GM21528 (cell line): ENCODE measurements at regions not wholly inside any gene's neighbourhood (a gene's known extent, or its start where the extent isn't known, plus 50 kb on each side); places are given as distances from the start of the nearest gene placed in this dataset.
"Not testable (repeated sequence)": the region's sequence is repeated elsewhere in the genome, so short reads cannot be mapped to it uniquely, and the experiment has no call there.

Experiments
- ATAC-seq: cut with Tn5 transposase; IDR thresholded peaks from one replicate; pipeline ENCODE4 v1.9.1; 2021; ENCODE audit warnings: mild to moderate bottlenecking, moderate library complexity; ENCODE audit not compliant: unreplicated experiment, low FRiP score

GRCh38 chr3:72275331-72275751 lies 490.4 kb upstream of the PROK2 start:
- ATAC-seq: no peak

DNA sequence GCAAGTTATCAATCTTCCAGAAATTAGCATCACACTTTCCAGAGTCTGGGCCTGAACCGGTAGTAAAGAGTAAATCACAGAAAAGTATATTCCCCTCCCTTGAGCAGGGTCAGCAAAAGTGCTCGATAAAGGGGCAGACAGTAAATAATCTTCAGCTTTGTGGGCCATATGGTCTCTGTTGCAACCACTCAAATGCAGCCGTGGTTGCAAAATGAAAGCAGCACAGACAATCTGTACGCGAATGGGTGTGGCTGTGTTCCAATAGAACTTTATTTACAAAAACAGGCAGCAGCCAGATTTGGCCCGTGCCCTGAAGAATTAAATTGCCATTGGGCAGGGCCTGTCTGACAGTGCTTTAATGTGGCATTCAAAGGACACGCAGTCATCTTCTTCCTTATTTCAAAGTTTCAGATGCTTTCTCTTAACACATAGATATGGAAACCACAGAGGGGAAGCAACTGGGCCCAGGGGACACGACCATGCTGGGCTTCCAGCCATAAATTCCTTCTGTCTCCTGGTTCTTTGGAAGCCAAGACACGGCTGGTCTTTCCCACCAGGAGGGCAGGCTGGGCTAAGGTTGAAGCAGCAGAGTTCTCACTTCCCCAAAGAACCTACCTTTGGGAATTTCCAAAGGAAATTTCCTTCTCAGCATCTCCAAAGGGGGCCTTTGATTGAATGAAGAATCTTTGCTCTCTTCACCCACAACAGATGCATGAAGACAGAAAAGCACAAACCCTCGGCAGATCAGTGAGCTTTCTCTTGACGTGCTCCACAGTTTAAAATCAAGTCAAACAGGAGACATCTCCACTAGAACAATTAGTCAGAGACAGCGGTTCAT lies 489.8 kb upstream of the PROK2 start:
- no peak for ATAC-seq

DNA sequence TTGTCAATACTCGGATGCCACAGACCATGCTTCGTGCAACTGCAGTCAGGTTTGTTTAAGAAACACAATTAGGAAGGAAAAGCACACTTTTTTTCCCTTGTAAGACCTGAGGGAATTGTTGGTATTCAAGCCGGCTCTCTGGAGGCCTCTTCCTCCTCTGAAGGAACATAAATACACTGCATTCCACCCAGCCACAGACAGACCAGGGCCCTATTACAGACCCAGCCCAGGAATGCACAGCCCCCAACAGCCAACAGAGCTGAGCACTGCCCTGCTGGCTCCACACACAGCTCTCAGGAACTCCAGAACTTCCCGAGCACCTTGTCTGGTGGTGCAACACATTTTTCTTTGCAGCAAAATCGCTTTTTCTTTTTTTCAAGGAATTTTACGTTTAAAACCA lies 488.7 kb upstream of the PROK2 start:
- no peak for ATAC-seq

DNA sequence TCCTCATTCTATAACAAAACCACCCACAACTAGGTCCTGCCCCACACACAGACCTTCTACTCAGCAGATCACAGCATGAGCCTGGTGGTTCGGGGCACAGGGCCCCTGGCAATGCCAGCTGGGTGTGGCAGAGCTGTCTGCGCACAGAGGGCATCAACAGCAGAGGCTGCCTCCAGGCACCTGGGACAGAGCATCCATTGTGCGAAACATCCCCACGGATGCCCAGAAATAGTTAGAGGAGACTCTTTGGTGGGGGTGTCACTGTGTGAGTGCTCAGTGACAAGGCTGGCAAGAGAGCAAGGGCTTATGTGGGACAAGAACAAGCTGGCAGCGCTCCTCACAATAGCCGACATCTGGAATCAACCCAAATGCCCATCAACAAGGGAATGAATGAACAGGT lies 487.4 kb upstream of the PROK2 start:
- ATAC-seq: no peak

- no peak for ATAC-seq
These were observed 487.0 kb upstream of the PROK2 start for GRCh38 chr3:72271923-72272322.

GRCh38 chr3:72271216-72271615 lies 486.3 kb upstream of the PROK2 start:
- no peak for ATAC-seq

- no peak for ATAC-seq
These were observed 485.8 kb upstream of the PROK2 start for GRCh38 chr3:72270730-72271129.

GRCh38 chr3:72270072-72270681 lies 485.2 kb upstream of the PROK2 start:
- ATAC-seq: no peak

DNA sequence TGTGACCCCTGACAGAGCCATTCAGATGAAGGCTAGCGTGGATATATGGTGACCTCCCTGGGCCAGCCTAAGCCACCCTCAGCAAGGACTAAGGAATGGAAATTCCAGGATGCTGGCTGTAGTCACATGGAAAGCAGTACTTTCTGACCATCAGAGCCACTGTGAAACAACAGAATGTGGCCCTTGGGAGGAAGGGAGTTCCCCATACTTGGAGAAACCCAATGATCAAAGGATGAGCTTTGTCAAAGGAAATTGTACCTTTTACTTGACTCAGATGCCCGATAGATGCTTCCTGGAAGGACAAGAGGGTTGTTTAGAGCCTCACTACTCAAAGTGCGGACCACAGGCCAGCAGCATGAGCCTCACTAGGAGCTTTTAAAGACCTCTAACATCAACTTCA lies 484.5 kb upstream of the PROK2 start:
- no peak for ATAC-seq

GRCh38 chr3:72266921-72267524 lies 482.1 kb upstream of the PROK2 start:
- not testable (repeated sequence) for ATAC-seq

- peak; percentile 44 for ATAC-seq
These were observed 481.0 kb upstream of the PROK2 start for GRCh38 chr3:72266016-72266370.

- peak; percentile 45 for ATAC-seq
These were observed 480.5 kb upstream of the PROK2 start for GRCh38 chr3:72265256-72266015.

DNA sequence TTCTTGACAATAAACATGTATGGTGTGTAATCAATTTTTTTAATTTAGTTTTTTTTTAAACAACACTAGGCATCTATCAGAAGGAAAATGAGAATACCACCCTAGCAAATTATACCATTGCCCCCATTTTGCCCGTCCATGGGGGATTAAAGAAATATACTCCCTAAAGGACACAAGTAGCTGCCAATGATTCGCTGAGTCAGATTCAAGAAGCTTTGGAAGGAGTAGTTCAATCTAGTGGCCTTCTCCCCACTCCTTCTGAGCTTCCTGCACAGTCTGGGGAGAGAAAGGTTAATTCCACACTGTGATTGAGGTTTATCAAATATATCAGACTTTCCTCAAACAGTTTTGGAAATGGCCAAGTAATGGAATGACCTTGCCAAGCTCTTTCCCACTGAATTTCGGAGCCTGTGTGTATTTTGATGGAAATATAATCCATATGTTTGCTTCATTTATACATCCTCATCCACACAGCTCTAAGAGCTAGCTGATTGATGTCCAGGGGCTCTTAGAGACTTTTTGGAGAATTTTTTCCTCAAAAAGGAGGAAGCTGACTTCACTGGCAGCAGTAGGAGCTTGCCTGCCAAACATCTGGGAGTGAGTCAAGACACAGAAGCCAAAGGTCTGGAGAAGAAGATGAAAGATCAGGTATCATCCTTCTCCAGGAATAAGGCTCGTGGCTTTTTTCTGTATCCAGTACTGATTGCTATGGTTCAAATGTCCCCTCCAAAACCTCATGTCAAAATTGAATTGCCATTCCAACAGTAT lies 478.5 kb upstream of the PROK2 start:
- ATAC-seq: no peak

GRCh38 chr3:72262736-72263135 lies 477.8 kb upstream of the PROK2 start:
- no peak for ATAC-seq

DNA sequence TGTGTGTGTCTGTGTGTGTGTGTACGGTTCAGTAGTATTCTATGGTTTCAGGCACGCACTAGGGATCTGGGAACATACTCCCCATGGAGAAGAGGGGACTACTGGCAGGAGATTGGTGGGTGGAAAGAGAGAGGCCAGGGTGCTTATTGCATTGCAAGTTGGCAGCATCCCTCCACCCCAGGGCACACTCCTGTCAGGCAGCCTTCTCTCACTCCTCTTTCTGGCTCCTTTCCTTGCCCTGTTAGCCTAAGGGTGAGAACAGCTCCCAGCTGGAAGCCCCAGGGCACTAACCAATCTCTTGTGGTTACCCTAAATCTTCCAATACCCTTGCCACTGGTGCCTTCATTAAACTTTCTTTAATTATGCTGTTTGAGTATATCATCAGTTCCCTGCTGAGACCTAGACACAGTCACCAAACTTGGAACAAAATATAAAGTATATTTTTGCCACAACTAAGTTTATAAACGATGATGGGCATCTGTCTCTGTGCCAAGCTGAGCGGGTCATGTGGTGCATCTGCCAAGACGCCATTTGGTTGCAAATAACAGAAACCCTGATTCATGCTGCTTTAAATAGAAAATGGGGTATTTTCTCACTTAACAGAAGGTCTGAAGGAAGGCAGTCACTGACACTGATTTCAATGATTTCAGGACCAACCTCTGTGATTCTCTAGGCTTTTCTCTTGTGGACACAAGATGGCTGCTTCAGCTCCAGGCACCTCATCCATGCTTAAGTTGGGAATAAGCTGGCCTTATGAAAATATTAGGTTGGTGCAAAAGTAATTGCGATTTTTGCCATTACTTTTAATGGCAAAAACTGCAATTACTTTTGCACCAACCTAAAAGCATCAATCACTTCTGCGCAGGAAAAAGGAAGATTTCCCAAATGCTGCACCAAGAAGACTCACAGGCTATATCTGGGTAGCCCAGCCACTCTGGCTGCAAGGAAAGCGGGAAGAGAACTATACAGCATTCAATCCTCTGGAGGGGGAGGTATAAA lies 476.9 kb upstream of the PROK2 start:
- no peak for ATAC-seq

GRCh38 chr3:72260588-72260910 lies 475.6 kb upstream of the PROK2 start:
- no peak for ATAC-seq

DNA sequence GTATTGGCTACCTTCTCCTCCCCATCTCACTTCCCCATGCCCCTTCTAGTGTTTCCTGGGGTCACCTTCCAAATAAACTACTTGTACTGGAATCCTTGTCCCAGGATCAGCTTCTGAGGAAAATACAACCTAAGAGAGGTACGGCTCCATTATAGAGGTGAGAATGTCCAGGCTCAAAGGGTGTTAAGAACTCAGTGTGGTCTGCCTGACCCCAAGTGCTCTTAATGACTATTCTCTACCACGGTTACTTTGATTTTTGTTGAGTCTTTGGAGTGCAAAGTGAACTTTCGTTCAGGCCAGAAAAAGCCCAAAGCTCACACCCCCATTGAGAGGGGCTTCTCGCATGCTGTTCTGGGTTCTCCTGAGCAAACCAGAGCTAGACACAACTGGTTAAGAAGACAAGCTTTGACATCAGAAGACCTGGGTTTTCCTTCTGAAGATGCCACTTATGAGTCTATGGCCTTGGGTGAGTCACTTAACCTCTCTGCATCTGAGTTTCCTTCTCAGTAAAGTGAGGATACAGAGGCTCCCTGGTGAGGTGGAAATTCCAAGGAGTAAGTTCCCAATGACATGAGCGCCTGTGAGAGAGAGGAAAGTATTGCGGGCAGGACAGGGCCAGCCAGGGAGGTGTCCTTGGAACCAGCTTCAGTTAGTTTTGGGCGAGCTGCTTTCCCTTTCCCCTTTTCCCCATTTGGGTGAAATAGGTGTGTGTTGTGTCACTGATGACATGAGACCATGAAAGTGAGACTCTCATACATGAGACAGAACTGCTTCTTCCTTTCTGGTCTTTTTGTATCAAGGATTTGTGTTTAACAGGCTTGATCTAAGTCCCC lies 475.0 kb upstream of the PROK2 start:
- ATAC-seq: no peak

DNA sequence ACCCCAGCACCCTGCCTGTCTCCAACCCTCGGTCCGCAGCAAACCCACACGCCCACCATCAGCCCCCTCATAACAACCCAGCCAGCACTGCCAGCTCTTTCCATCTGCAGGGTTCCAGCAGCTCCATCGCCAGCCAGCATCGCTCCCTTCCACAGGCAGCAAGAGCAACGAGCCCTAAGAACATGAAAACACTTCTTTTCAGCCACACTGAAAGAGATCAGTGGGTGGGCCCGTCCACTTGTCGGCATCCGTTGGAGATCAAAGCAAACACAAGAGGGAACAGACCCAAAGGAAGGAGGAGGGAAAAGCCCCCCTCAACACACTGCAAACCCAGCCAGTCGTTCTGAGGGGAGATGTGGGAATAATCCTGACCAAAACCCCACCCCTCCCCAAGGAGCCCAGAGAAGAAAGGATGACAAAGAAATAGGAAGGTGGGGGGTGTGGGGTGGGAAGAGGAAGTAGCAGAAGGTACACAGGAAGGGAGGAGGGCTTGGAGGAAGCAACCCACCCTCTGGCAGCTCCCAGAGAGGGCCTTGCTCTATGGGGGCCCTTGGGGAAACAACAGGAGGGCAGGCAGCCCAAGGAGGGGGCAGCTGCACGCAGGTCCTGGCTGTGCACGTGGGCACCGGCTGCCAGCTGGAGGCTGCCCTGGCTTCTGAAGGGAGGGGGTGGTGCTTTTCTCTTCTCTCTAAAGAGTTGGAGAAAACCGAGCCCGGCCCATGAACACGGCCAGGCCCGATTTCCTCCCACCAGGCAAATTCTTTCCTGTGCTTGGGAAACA lies 473.6 kb upstream of the PROK2 start:
- no peak for ATAC-seq
